GM12878 (cell line): ENCODE measurements at regions not wholly inside any gene's neighbourhood (a gene's known extent, or its start where the extent isn't known, plus 50 kb on each side); places are given as distances from the start of the nearest gene placed in this dataset.
A peak's percentile ranks its signal among the peaks of the same experiment; 100 is the strongest.

Experiments
- ATAC-seq: fragments of 200-7000 bp; cut with Tn5 transposase; 3 replicates; pipeline ENCODE4 v1.9.1; 2020; ENCODE audit warnings: mild to moderate bottlenecking, moderate library complexity
- BruUV-seq: library from RNA; stranded (reverse); fragments of 400-500 nt; replicated peaks from 2 replicates; lab custom pipeline; 2021; lab: Mats Ljungman, UMichigan
- CTCF ChIA-PET: fragments of 300-600 bp; sonication (Branson Sonifier 250); formaldehyde crosslinking; extraction: SDS; loops from one replicate; lab custom pipeline; 2021; ENCODE audit warnings: inconsistent platforms; lab: Yijun Ruan, JAX
- POLR2A ChIA-PET: fragments of 350-600 bp; formaldehyde crosslinking; extraction: SDS; loops from one replicate; lab custom pipeline; 2021; ENCODE audit warnings: inconsistent platforms; lab: Charles Lee
- RAD21 ChIA-PET: fragments of 300-600 bp; sonication (Branson Sonifier 250); formaldehyde crosslinking; loops from one replicate; lab custom pipeline; 2023; ENCODE audit warnings: antibody characterized with exemption; ENCODE audit not compliant: unreplicated experiment; lab: Charles Lee
- SMC1A ChIA-PET: fragments of 300-600 bp; sonication (Branson Sonifier 250); formaldehyde crosslinking; loops from one replicate; lab custom pipeline; 2023; ENCODE audit not compliant: unreplicated experiment, uncharacterized antibody; lab: Charles Lee
- DNase-seq: peaks from one replicate; pipeline ENCODE4 v3.0.0-alpha.2; 2011; ENCODE audit warnings: low read depth, low spot score
- FAIRE-seq: peaks from 3 replicates; lab custom pipeline; 2011; peaks lifted over from hg19 to GRCh38; lab: Jason Lieb, UNC
- H2AFZ ChIP-seq: 2 replicates; pipeline ENCODE4 v1.6.0; 2011; ENCODE audit warnings: low read depth, low read length, control low read depth; ENCODE audit not compliant: control insufficient read depth
- H3K27ac ChIP-seq: 2 replicates; pipeline ENCODE4 v1.5.1; 2011; ENCODE audit warnings: control low read depth; ENCODE audit not compliant: control insufficient read depth, insufficient read depth
- H3K27me3 ChIP-seq, 2 experiments: replicated peaks in 1 of 2; 2 replicates each; pipeline versions ENCODE4 v1.6.0 to v1.6.1; 2011; ENCODE audit warnings: low read length in 1 of 2; ENCODE audit not compliant: control insufficient read depth in 2 of 2, insufficient read depth in 2 of 2
- H3K36me3 ChIP-seq, 2 experiments: 2 replicates each; pipeline ENCODE4 v1.5.1; 2011; ENCODE audit warnings: low read length in 1 of 2; ENCODE audit not compliant: control insufficient read depth in 2 of 2, insufficient read depth in 2 of 2
- H3K4me1 ChIP-seq: 2 replicates; pipeline ENCODE4 v1.6.1; 2011; ENCODE audit warnings: mild to moderate bottlenecking, low read length, moderate library complexity, mixed read lengths; ENCODE audit not compliant: control insufficient read depth, insufficient read depth
- H3K4me2 ChIP-seq: 2 replicates; pipeline ENCODE4 v1.6.0; 2011; ENCODE audit warnings: control low read depth; ENCODE audit not compliant: control insufficient read depth, insufficient read depth
- H3K4me3 ChIP-seq: fragments of 200-600 bp; sonication (generic); 2 replicates; pipeline ENCODE4 v1.5.1; 2016
- H3K79me2 ChIP-seq: 2 replicates; pipeline ENCODE4 v1.6.0; 2011; ENCODE audit warnings: low read length; ENCODE audit not compliant: control insufficient read depth, insufficient read depth
- H3K9ac ChIP-seq: 2 replicates; pipeline ENCODE4 v1.8.0; 2011; ENCODE audit warnings: low read length, control low read depth, mixed read lengths; ENCODE audit not compliant: control insufficient read depth, insufficient read depth
- H3K9me3 ChIP-seq: replicated peaks from 3 replicates; pipeline ENCODE4 v1.5.1; 2011; ENCODE audit warnings: mild to moderate bottlenecking, low read length; ENCODE audit not compliant: control insufficient read depth, insufficient read depth
- H4K20me1 ChIP-seq: 2 replicates; pipeline ENCODE4 v1.6.0; 2011; ENCODE audit not compliant: control insufficient read depth, insufficient read depth
- BACH1 ChIP-seq: fragments of 450-650 bp; IDR thresholded peaks from 2 replicates; pipeline ENCODE4 v1.6.1; 2017; ENCODE audit warnings: mild to moderate bottlenecking, borderline replicate concordance
- BHLHE40 ChIP-seq, 2 experiments: fragments of 450-650 bp in 1 of 2; IDR thresholded peaks; 2 replicates each; pipeline ENCODE4 v1.6.1; 2011 to 2017; ENCODE audit warnings: low read depth in 2 of 2, borderline replicate concordance in 1 of 2, improper control_type of control experiment in 1 of 2, low read length in 1 of 2, mild to moderate bottlenecking in 1 of 2
- CBFB ChIP-seq: IDR thresholded peaks from 2 replicates; pipeline ENCODE4 v1.6.1; 2016; ENCODE audit warnings: antibody characterized with exemption, low read depth
- EED ChIP-seq: sonication (generic); IDR thresholded peaks from 2 replicates; pipeline ENCODE4 v1.6.1; 2016; ENCODE audit warnings: antibody characterized with exemption, low read depth
- EP300 ChIP-seq, 2 experiments: fragments of 150-350 bp in 1 of 2; IDR thresholded peaks; 2 replicates each; pipeline ENCODE4 v1.6.1; 2011 to 2012; ENCODE audit warnings: low read depth in 2 of 2, low read length in 2 of 2, borderline replicate concordance in 1 of 2, improper control_type of control experiment in 1 of 2, inconsistent platforms in 1 of 2; ENCODE audit not compliant: control insufficient read depth in 1 of 2
- FOXK2 ChIP-seq: fragments of 450-650 bp; IDR thresholded peaks from 2 replicates; pipeline ENCODE4 v1.6.1; 2017; ENCODE audit warnings: mild to moderate bottlenecking, moderate library complexity
- GABPA ChIP-seq: IDR thresholded peaks from 2 replicates; pipeline ENCODE4 v1.6.1; 2014; ENCODE audit warnings: antibody characterized with exemption, low read depth, mild to moderate bottlenecking, inconsistent platforms
- HDAC6 ChIP-seq: fragments of 200-600 bp; sonication (generic); IDR thresholded peaks from one replicate; pipeline ENCODE4 v1.8.0; 2017; ENCODE audit warnings: antibody characterized with exemption; ENCODE audit not compliant: unreplicated experiment
- HDGF ChIP-seq: fragments of 450-650 bp; IDR thresholded peaks from 2 replicates; pipeline ENCODE4 v1.6.1; 2016; ENCODE audit warnings: antibody characterized with exemption
- IRF5 ChIP-seq: fragments of 450-650 bp; IDR thresholded peaks from 2 replicates; pipeline ENCODE4 v1.6.1; 2017; ENCODE audit warnings: borderline replicate concordance
- RAD51 ChIP-seq: fragments of 450-650 bp; IDR thresholded peaks from 2 replicates; pipeline ENCODE4 v1.6.1; 2016; ENCODE audit warnings: moderate library complexity, mild to moderate bottlenecking, inconsistent platforms
- RBBP5 ChIP-seq: fragments of 200-600 bp; sonication (generic); conservative IDR thresholded peaks from 2 replicates; pipeline ENCODE4 v1.6.1; 2016
- RELA ChIP-seq: fragments of 450-650 bp; IDR thresholded peaks from 2 replicates; pipeline ENCODE4 v1.8.0; 2014; ENCODE audit warnings: borderline replicate concordance; ENCODE audit not compliant: partially characterized antibody
- REST ChIP-seq: IDR thresholded peaks from 2 replicates; pipeline ENCODE4 v1.6.1; 2012; ENCODE audit warnings: mild to moderate bottlenecking, low read depth, low read length
- RFX5 ChIP-seq: IDR thresholded peaks from 2 replicates; pipeline ENCODE4 v1.6.1; 2011; ENCODE audit warnings: low read depth, low read length, improper control_type of control experiment
- RUNX3 ChIP-seq: IDR thresholded peaks from 2 replicates; pipeline ENCODE4 v1.6.1; 2012; ENCODE audit warnings: low read length, inconsistent platforms
- SIN3A ChIP-seq: IDR thresholded peaks from 2 replicates; pipeline ENCODE4 v1.6.1; 2012; ENCODE audit warnings: low read depth, low read length, improper control_type of control experiment
- SMARCA5 ChIP-seq: fragments of 450-650 bp; IDR thresholded peaks from 2 replicates; pipeline ENCODE4 v1.6.1; 2017; ENCODE audit warnings: mild to moderate bottlenecking
- SMC3 ChIP-seq: IDR thresholded peaks from 2 replicates; pipeline ENCODE4 v1.6.1; 2011; ENCODE audit warnings: low read length, improper control_type of control experiment, borderline replicate concordance
- SP1 ChIP-seq: IDR thresholded peaks from one replicate; pipeline ENCODE4 v1.6.1; 2011; ENCODE audit warnings: low read depth, low read length
- WRNIP1 ChIP-seq: IDR thresholded peaks from 2 replicates; pipeline ENCODE4 v1.6.1; 2011; ENCODE audit warnings: low read depth, low read length, improper control_type of control experiment, borderline replicate concordance
- ZBED1 ChIP-seq: IDR thresholded peaks from 2 replicates; pipeline ENCODE4 v1.6.1; 2016; ENCODE audit warnings: borderline replicate concordance
- WGBS: methylation state at CpG from one replicate; pipeline ENCODE4 v1.1.6; 2016; ENCODE audit warnings: low lambda C conversion rate; ENCODE audit not compliant: insufficient replicate concordance, insufficient coverage; ENCODE audit errors: missing lambda C conversion rate; 5-methylcytosine and 5-hydroxymethylcytosine counted together
- in situ Hi-C: fragments of 300-500 bp; cut with MboI; formaldehyde crosslinking; loops from 9 replicates; pipeline ENCODE4 v1.14.3; 2018; ENCODE audit warnings: mixed read lengths
- intact Hi-C: fragments of 100-400 bp; cut with micrococcal nuclease; formaldehyde crosslinking; loops from one replicate; pipeline ENCODE4 v1.14.2; 2022; ENCODE audit not compliant: unreplicated experiment

- TF ChIP-seq RUNX3: peak; percentile 30; the same call in 1 of the 2 replicates
- TF ChIP-seq BHLHE40 (IDR thresholded peaks at IDR 0.05; ENCODE audit: borderline replicate concordance in 1 of 2, low read depth in 2 of 2, low read length in 1 of 2): no peak
- TF ChIP-seq HDAC6: no peak
- no peak for TF ChIP-seq RAD51
- TF ChIP-seq RELA: no peak
- TF ChIP-seq EP300 (IDR thresholded peaks at IDR 0.05; ENCODE audit: borderline replicate concordance in 1 of 2, control insufficient read depth in 1 of 2, low read depth in 2 of 2, low read length in 2 of 2): no peak
- TF ChIP-seq CBFB: no peak
- no peak for TF ChIP-seq RFX5
Observed at GRCh38 chr3:177928172-177928873, 607.9 kb upstream of the KCNMB2 start (continued).

- no peak overlapping the region for H3K9ac ChIP-seq
- in situ Hi-C loops (no loop called here), intact Hi-C loops (no loop called here)
- H3K9me3 ChIP-seq: no peaks in the 10 kb centered on the region
- ATAC-seq (no peak), FAIRE-seq (no peak), DNase-seq (no peak)
- no peak overlapping the region for H3K27ac ChIP-seq
- BruUV-seq: no TSS peak
- H3K27me3 ChIP-seq: no peaks in the 10 kb centered on the region
- no peaks in the 10 kb centered on the region for H3K79me2 ChIP-seq
- H3K36me3 ChIP-seq: no peaks in the 10 kb centered on the region
- ChIA-PET RAD21 (no interaction called here), SMC1A (no interaction called here), CTCF (no interaction called here), POLR2A (no interaction called here)
- no peak overlapping the region for H2AFZ ChIP-seq
- H4K20me1 ChIP-seq: no peaks in the 10 kb centered on the region
- H3K4me2 ChIP-seq: no peak overlapping the region
- no peaks in the 10 kb centered on the region for H3K4me1 ChIP-seq
- H3K4me3 ChIP-seq: no peak overlapping the region
- WGBS: 20% methylated on average over 2 of the region's 2 CpGs
- no peak for TF ChIP-seq IRF5
- no peak for TF ChIP-seq CBFB
- no peak for TF ChIP-seq REST
- no peak for TF ChIP-seq HDGF
- no peak for TF ChIP-seq WRNIP1
- TF ChIP-seq ZBED1: no peak
- no peak for TF ChIP-seq GABPA
- no peak for TF ChIP-seq SMC3
- no peak for TF ChIP-seq SP1
- TF ChIP-seq SMARCA5: no peak
- TF ChIP-seq RBBP5: no peak
- TF ChIP-seq SIN3A: no peak
- TF ChIP-seq BACH1: no peak
- TF ChIP-seq FOXK2: no peak
- TF ChIP-seq EED: no peak
Observed at GRCh38 chr3:177929310-177929709, 606.9 kb upstream of the KCNMB2 start.
